PFSK-1 (cell line): ENCODE measurements at regions not wholly inside any gene's neighbourhood (a gene's known extent, or its start where the extent isn't known, plus 50 kb on each side); places are given as distances from the start of the nearest gene placed in this dataset.

ENCODE experiments used
- FOXP2 ChIP-seq: optimal IDR thresholded peaks from 2 replicates; pipeline ENCODE3; 2011; ENCODE audit warnings: borderline replicate concordance, control low read depth, inconsistent platforms; ENCODE audit not compliant: insufficient read depth; ENCODE audit errors: extremely low read length, extremely low read depth
- POLR2AphosphoS5 ChIP-seq: IDR thresholded peaks from 2 replicates; pipeline ENCODE4 v1.6.1; 2012; ENCODE audit warnings: low read depth, mild to moderate bottlenecking, control low read depth, low read length, moderate library complexity
- SIN3A ChIP-seq: IDR thresholded peaks from 2 replicates; pipeline ENCODE4 v1.6.1; 2012; ENCODE audit warnings: mild to moderate bottlenecking, low read length, moderate library complexity, borderline replicate concordance; ENCODE audit not compliant: insufficient read depth
- TAF1 ChIP-seq: IDR thresholded peaks from 2 replicates; pipeline ENCODE4 v1.6.1; 2012; ENCODE audit warnings: low read length, control low read depth, borderline replicate concordance; ENCODE audit not compliant: insufficient read depth
- TF ChIP-seq, protein P1 (sequence below), 2 experiments: IDR thresholded peaks; 2 replicates each; pipeline versions ENCODE4 v1.6.1 to v1.8.0; 2011 to 2012; ENCODE audit warnings: low read depth in 2 of 2, low read length in 2 of 2, control low read depth in 1 of 2, inconsistent platforms in 1 of 2, mild to moderate bottlenecking in 1 of 2, moderate library complexity in 1 of 2; ENCODE audit not compliant: insufficient read depth in 1 of 2

DNA sequence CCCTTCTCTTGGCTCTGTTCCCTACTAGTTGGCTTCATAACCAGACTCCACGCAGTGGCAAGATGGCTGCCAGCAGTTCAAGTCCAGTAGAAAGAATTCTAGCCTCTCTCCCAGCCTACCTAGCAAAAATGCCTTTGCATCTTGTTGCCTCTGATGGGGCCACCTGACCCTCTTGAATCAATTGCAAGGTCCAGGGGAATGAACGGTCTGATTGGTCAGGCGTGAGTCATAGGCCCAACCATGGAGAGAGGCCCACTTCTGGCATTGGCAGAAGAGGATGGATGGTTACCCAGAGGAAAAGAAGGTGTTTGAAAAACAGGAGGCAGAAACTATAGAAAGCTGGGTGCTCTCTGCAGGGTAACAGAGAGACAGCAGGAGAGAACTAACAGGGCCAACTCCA, 622.6 kb downstream of the CCDC171 start:
- no peak for TF ChIP-seq SIN3A
- no peak for TF ChIP-seq FOXP2
- TF ChIP-seq, protein P1, sequence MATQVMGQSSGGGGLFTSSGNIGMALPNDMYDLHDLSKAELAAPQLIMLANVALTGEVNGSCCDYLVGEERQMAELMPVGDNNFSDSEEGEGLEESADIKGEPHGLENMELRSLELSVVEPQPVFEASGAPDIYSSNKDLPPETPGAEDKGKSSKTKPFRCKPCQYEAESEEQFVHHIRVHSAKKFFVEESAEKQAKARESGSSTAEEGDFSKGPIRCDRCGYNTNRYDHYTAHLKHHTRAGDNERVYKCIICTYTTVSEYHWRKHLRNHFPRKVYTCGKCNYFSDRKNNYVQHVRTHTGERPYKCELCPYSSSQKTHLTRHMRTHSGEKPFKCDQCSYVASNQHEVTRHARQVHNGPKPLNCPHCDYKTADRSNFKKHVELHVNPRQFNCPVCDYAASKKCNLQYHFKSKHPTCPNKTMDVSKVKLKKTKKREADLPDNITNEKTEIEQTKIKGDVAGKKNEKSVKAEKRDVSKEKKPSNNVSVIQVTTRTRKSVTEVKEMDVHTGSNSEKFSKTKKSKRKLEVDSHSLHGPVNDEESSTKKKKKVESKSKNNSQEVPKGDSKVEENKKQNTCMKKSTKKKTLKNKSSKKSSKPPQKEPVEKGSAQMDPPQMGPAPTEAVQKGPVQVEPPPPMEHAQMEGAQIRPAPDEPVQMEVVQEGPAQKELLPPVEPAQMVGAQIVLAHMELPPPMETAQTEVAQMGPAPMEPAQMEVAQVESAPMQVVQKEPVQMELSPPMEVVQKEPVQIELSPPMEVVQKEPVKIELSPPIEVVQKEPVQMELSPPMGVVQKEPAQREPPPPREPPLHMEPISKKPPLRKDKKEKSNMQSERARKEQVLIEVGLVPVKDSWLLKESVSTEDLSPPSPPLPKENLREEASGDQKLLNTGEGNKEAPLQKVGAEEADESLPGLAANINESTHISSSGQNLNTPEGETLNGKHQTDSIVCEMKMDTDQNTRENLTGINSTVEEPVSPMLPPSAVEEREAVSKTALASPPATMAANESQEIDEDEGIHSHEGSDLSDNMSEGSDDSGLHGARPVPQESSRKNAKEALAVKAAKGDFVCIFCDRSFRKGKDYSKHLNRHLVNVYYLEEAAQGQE (IDR thresholded peaks at IDR 0.05; ENCODE audit: insufficient read depth in 1 of 2, low read depth in 2 of 2, low read length in 2 of 2), result no peak
- no peak for TF ChIP-seq POLR2AphosphoS5
- no peak for TF ChIP-seq TAF1
